GM06990 (cell line): ENCODE measurements at regions not wholly inside any gene's neighbourhood (a gene's known extent, or its start where the extent isn't known, plus 50 kb on each side); places are given as distances from the start of the nearest gene placed in this dataset.

Experiments used
- DNase-seq: peaks from one replicate; pipeline ENCODE4 v3.0.0-alpha.2; 2011; ENCODE audit not compliant: insufficient read length; ENCODE audit errors: extremely low read depth
- H3K27me3 ChIP-seq: replicated peaks from 2 replicates; pipeline ENCODE4 v1.6.0; 2011; ENCODE audit warnings: low read length; ENCODE audit not compliant: control insufficient read depth, insufficient read depth
- H3K36me3 ChIP-seq: 2 replicates; pipeline ENCODE4 v1.5.1; 2011; ENCODE audit warnings: low read length; ENCODE audit not compliant: control insufficient read depth, insufficient read depth
- H3K4me3 ChIP-seq: replicated peaks from 2 replicates; pipeline ENCODE4 v1.5.1; 2011; ENCODE audit warnings: low read depth, mild to moderate bottlenecking, control low read depth, low read length
- TF ChIP-seq, protein P1 (sequence below): IDR thresholded peaks from 2 replicates; pipeline ENCODE4 v1.5.1; 2011; ENCODE audit warnings: low read length, control low read depth, mild to moderate bottlenecking, inconsistent platforms; ENCODE audit not compliant: insufficient read depth, poor library complexity, severe bottlenecking

DNA sequence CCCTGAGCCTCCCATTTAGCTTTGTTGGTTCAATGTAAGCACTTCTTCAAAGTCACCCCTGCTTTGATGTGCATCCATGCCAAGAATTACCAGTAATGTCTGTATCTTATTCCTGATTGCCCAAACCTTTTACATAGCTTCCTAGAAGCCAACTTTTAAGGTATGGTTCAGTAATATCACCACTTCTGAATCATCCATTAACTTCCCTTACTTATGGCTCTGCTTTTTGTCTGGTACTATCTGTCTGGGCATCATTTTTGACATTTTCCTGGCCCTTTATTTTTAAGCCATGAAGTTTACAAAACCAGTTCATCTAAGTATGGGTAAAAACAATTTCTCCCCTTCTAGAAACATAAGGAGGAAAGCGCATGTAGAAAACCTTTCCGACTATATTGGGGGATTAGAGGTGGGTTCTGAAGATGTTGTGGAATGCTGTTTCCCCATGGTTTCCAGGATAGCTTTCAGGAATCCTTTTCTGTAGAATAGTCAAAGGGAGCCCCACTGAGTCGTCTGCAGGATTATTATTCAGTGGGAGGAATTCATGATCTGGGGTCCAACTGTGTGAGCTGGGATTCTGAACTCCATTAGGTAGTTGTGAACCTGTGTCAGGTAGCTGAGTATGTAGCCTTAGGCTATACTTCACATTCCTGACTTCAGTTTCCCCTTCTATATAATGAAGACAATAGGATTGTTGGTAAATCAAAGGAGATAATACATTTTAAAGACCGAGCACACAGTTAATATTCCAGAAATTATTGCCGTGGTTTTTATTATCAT is 163.8 kb downstream of the SUCLA2 start:
- TF ChIP-seq, protein P1, sequence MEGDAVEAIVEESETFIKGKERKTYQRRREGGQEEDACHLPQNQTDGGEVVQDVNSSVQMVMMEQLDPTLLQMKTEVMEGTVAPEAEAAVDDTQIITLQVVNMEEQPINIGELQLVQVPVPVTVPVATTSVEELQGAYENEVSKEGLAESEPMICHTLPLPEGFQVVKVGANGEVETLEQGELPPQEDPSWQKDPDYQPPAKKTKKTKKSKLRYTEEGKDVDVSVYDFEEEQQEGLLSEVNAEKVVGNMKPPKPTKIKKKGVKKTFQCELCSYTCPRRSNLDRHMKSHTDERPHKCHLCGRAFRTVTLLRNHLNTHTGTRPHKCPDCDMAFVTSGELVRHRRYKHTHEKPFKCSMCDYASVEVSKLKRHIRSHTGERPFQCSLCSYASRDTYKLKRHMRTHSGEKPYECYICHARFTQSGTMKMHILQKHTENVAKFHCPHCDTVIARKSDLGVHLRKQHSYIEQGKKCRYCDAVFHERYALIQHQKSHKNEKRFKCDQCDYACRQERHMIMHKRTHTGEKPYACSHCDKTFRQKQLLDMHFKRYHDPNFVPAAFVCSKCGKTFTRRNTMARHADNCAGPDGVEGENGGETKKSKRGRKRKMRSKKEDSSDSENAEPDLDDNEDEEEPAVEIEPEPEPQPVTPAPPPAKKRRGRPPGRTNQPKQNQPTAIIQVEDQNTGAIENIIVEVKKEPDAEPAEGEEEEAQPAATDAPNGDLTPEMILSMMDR = no peak
- Histone ChIP-seq H3K27me3 (no peaks in the 10 kb centered on the region; the same call in 1 of the 2 replicates), H3K4me3 (no peak overlapping the region), H3K36me3 (no peaks in the 10 kb centered on the region)
- no peak for DNase-seq

- no peaks in the 10 kb centered on the region; the same call in 1 of the 2 replicates for H3K27me3 ChIP-seq
- no peak for DNase-seq
- no peak overlapping the region for H3K4me3 ChIP-seq
- H3K36me3 ChIP-seq = no peaks in the 10 kb centered on the region
- TF ChIP-seq, protein P1 = no peak
Measured at GRCh38 chr13:47835470-47836228, 165.4 kb downstream of the SUCLA2 start.

DNA sequence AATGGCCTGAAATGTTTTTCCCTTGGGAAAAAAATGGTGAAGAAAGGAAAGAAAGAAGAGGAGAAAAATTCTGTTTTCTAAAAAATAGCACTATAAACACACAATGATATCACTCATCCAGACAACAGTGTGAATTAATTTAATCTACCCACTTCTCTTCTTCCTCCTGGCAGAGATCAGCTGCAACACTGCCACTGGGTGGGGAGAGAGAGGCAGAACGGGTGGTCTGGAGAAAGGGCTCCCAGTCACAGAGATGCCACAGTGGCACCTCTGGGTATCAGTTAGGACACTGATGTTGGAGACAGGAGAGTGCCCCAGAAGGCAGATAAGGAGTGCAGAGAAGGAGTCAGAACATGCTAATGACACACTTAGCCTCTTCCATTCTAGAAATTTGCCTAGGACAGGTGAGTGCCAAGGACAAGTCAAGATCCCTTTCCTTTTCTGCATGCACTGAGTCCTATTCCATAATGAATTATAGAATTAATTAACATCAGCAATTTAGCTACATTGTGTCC is 168.6 kb downstream of the SUCLA2 start:
- H3K36me3 ChIP-seq = no peaks in the 10 kb centered on the region
- no peaks in the 10 kb centered on the region; the same call in 1 of the 2 replicates for H3K27me3 ChIP-seq
- DNase-seq = no peak
- no peak overlapping the region for H3K4me3 ChIP-seq
- TF ChIP-seq, protein P1 = no peak

DNA sequence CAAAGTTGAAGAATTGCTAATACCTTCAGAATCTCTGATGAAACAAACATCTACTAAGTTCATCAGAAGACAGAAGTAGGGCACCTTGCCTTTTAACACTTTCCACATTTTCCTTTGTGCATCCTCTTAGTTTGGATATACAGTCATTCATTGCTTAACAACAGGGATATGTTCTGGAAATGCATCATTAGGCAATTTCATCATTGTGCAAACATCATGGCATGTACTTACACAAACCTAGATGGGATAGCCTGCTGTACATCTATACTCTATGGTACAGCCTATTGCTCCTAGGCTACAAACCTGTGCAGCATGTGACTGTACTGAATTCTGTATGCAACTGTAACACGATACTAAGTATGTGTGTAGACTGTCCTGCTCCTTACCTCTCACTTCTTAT is 169.8 kb downstream of the SUCLA2 start:
- TF ChIP-seq, protein P1 = no peak
- DNase-seq = no peak

DNA sequence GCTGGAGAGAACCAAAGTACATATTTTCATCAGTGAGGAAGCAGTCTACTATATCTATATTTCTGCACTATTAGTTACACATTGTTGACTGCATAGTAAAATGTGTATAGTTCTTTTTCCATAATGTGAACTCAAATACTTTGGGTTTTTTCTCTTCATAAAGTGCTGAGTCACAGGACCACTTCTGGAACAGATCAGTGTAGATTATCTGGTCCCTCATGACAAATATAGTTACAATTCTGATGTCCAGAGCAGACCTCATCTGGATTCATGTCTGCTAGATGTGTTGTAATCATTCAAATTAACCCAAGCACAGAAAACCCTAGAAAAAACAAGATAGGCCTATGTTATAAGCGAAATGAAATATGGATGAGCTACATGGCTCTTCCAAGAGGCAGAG is 171.4 kb downstream of the SUCLA2 start:
- Histone ChIP-seq H3K4me3 (no peak overlapping the region), H3K36me3 (no peaks in the 10 kb centered on the region), H3K27me3 (no peaks in the 10 kb centered on the region)
- TF ChIP-seq, protein P1 = no peak
- no peak for DNase-seq

More for the DNA sequence above, 169.8 kb downstream of the SUCLA2 start:
- Histone ChIP-seq H3K36me3 (no peaks in the 10 kb centered on the region), H3K4me3 (no peak overlapping the region), H3K27me3 (no peaks in the 10 kb centered on the region)
